GM23338 (cell line): ENCODE measurements at regions not wholly inside any gene's neighbourhood (a gene's known extent, or its start where the extent isn't known, plus 50 kb on each side); places are given as distances from the start of the nearest gene placed in this dataset.

Source experiments
- ATAC-seq: fragments of 200-7000 bp; cut with Tn5 transposase; 3 replicates; pipeline ENCODE4 v1.9.1; 2020
- DNase-seq: peaks from one replicate; pipeline ENCODE4 v3.0.0-alpha.2; 2015; ENCODE audit warnings: low spot score
- H2AFZ ChIP-seq: fragments of 200-600 bp; sonication (generic); 2 replicates; pipeline ENCODE4 v1.8.0; 2016; ENCODE audit warnings: antibody characterized with exemption, mild to moderate bottlenecking, moderate library complexity
- H3F3A ChIP-seq: fragments of 200-600 bp; sonication (generic); replicated peaks from 2 replicates; pipeline ENCODE4 v1.8.0; 2017; ENCODE audit warnings: antibody characterized with exemption, mixed run types, low read depth
- H3K27ac ChIP-seq: fragments of 200-600 bp; sonication (generic); 2 replicates; pipeline ENCODE4 v1.6.1; 2016; ENCODE audit warnings: low read depth
- H3K27me3 ChIP-seq: fragments of 200-600 bp; sonication (generic); 2 replicates; pipeline ENCODE4 v1.8.0; 2016; ENCODE audit warnings: mild to moderate bottlenecking, mixed run types, moderate library complexity; ENCODE audit not compliant: insufficient read depth
- H3K36me3 ChIP-seq: fragments of 200-600 bp; sonication (generic); 2 replicates; pipeline ENCODE4 v1.8.0; 2016; ENCODE audit warnings: mild to moderate bottlenecking; ENCODE audit not compliant: insufficient read depth
- H3K4me1 ChIP-seq: fragments of 200-600 bp; sonication (generic); 2 replicates; pipeline ENCODE4 v1.8.0; 2016; ENCODE audit warnings: mild to moderate bottlenecking, moderate library complexity; ENCODE audit not compliant: insufficient read depth
- H3K4me2 ChIP-seq: fragments of 200-600 bp; sonication (generic); 2 replicates; pipeline ENCODE4 v1.7.1; 2017; ENCODE audit warnings: mixed run types
- H3K4me3 ChIP-seq: fragments of 200-600 bp; sonication (generic); 2 replicates; pipeline ENCODE4 v1.6.1; 2016; ENCODE audit warnings: mixed run types
- H3K79me2 ChIP-seq: fragments of 200-600 bp; sonication (generic); replicated peaks from 2 replicates; pipeline ENCODE4 v1.8.0; 2017; ENCODE audit warnings: mild to moderate bottlenecking; ENCODE audit not compliant: insufficient read depth
- H3K9me2 ChIP-seq: fragments of 200-600 bp; sonication (generic); 2 replicates; pipeline ENCODE4 v1.8.0; 2017; ENCODE audit not compliant: insufficient read depth
- H4K20me1 ChIP-seq: fragments of 200-600 bp; sonication (generic); replicated peaks from 2 replicates; pipeline ENCODE4 v1.8.0; 2017; ENCODE audit warnings: mild to moderate bottlenecking; ENCODE audit not compliant: insufficient read depth
- H3K27ac Mint-ChIP-seq: 2 replicates; pipeline ENCODE4 v1.8.0; 2020; ENCODE audit warnings: inconsistent platforms, mild to moderate bottlenecking, moderate library complexity, mixed read lengths
- H3K27me3 Mint-ChIP-seq: 3 replicates; pipeline ENCODE4 v1.8.0; 2022; ENCODE audit warnings: low read depth, mild to moderate bottlenecking, moderate library complexity, mixed read lengths, inconsistent platforms; ENCODE audit not compliant: insufficient read depth, poor library complexity
- H3K36me3 Mint-ChIP-seq: 3 replicates; pipeline ENCODE4 v1.8.0; 2021; ENCODE audit warnings: low read depth, mild to moderate bottlenecking, inconsistent platforms, moderate library complexity, mixed read lengths
- H3K4me1 Mint-ChIP-seq: 3 replicates; pipeline ENCODE4 v1.8.0; 2020; ENCODE audit warnings: mild to moderate bottlenecking, inconsistent platforms, mixed read lengths
- H3K4me3 Mint-ChIP-seq: 3 replicates; pipeline ENCODE4 v1.8.0; 2021; ENCODE audit warnings: moderate library complexity, mild to moderate bottlenecking, inconsistent platforms, mixed read lengths
- H3K9me3 Mint-ChIP-seq: 3 replicates; pipeline ENCODE4 v1.8.0; 2020; ENCODE audit warnings: moderate library complexity, mild to moderate bottlenecking, inconsistent platforms, mixed read lengths
- CREB1 ChIP-seq: fragments of 250-450 bp; sonication (Bioruptor Pico); IDR thresholded peaks from 2 replicates; pipeline ENCODE4 v1.5.0; 2020; ENCODE audit warnings: low read depth, mild to moderate bottlenecking, moderate library complexity
- CTCF ChIP-seq, 2 experiments: fragments of 200-600 bp in 1 of 2; sonication (generic) in 1 of 2; conservative IDR thresholded peaks; 2 replicates each; pipeline versions ENCODE4 v1.5.1 to v1.6.1; 2016 to 2017; ENCODE audit warnings: antibody characterized with exemption in 2 of 2, low read depth in 2 of 2, mild to moderate bottlenecking in 2 of 2, moderate library complexity in 1 of 2
- ETS1 ChIP-seq: IDR thresholded peaks from 2 replicates; pipeline ENCODE4 v1.6.1; 2016; ENCODE audit warnings: antibody characterized with exemption
- EZH2 ChIP-seq: fragments of 200-600 bp; sonication (generic); IDR thresholded peaks from one replicate; pipeline ENCODE4 v1.8.0; 2017; ENCODE audit warnings: antibody characterized with exemption, mild to moderate bottlenecking, low read depth; ENCODE audit not compliant: unreplicated experiment
- EZH2phosphoT487 ChIP-seq: fragments of 200-600 bp; sonication (generic); IDR thresholded peaks from one replicate; pipeline ENCODE4 v1.8.1; 2018; ENCODE audit warnings: antibody characterized with exemption; ENCODE audit not compliant: unreplicated experiment
- JUNB ChIP-seq: IDR thresholded peaks from one replicate; pipeline ENCODE4 v1.6.1; 2016; ENCODE audit warnings: antibody characterized with exemption; ENCODE audit not compliant: unreplicated experiment
- NANOG ChIP-seq: IDR thresholded peaks from 2 replicates; pipeline ENCODE4 v1.6.1; 2016; ENCODE audit warnings: antibody characterized with exemption, borderline replicate concordance
- POLR2AphosphoS5 ChIP-seq: IDR thresholded peaks from 2 replicates; pipeline ENCODE4 v1.6.1; 2016; ENCODE audit warnings: antibody characterized with exemption, low read depth
- REST ChIP-seq: IDR thresholded peaks from one replicate; pipeline ENCODE4 v1.6.1; 2018; ENCODE audit warnings: antibody characterized with exemption; ENCODE audit not compliant: unreplicated experiment
- STAT1 ChIP-seq: IDR thresholded peaks from one replicate; pipeline ENCODE4 v1.6.1; 2016; ENCODE audit warnings: antibody characterized with exemption; ENCODE audit not compliant: unreplicated experiment
- ZNF114 ChIP-seq: fragments of 250-450 bp; sonication (Bioruptor Pico); IDR thresholded peaks from 2 replicates; pipeline ENCODE4 v1.5.0; 2020; ENCODE audit warnings: mild to moderate bottlenecking, moderate library complexity
- ZNF331 ChIP-seq: fragments of 250-450 bp; sonication (Bioruptor Pico); IDR thresholded peaks from 2 replicates; pipeline ENCODE4 v1.5.0; 2020; ENCODE audit warnings: low read depth, mild to moderate bottlenecking, moderate library complexity

GRCh38 chr16:26733710-26734109 lies 333.0 kb upstream of the C16orf82 start:
- peaks cover 7% of the 10 kb centered on the region; the same call in 1 of the 3 replicates for H3K36me3 Mint-ChIP-seq
- no peaks in the 10 kb centered on the region for H3K27me3 ChIP-seq
- H3K27me3 Mint-ChIP-seq: no peaks in the 10 kb centered on the region
- no peaks in the 10 kb centered on the region for H3K79me2 ChIP-seq
- no peaks in the 10 kb centered on the region for H3K9me2 ChIP-seq
- no peak for TF ChIP-seq STAT1
- TF ChIP-seq CTCF (conservative IDR thresholded peaks at IDR 0.05; ENCODE audit: low read depth in 2 of 2): no peak
- TF ChIP-seq ETS1: no peak
- no peak for TF ChIP-seq ZNF114
- TF ChIP-seq ZNF331: no peak
- no peak for TF ChIP-seq EZH2phosphoT487
- TF ChIP-seq JUNB: no peak
- TF ChIP-seq NANOG: no peak
- H3K9me3 Mint-ChIP-seq: peaks cover 97% of the 10 kb centered on the region
- DNase-seq (no peak), ATAC-seq (no peak)
- no peak overlapping the region for H3K4me3 ChIP-seq
- H3K27ac ChIP-seq: no peak overlapping the region
- no peaks in the 10 kb centered on the region for H4K20me1 ChIP-seq
- H3K4me2 ChIP-seq: no peak overlapping the region
- H3K36me3 ChIP-seq: no peaks in the 10 kb centered on the region
- no peak overlapping the region for H3K4me3 Mint-ChIP-seq
- H3F3A ChIP-seq: no peaks in the 10 kb centered on the region
- no peak overlapping the region for H2AFZ ChIP-seq
- H3K4me1 ChIP-seq: no peaks in the 10 kb centered on the region
- H3K27ac Mint-ChIP-seq: no peak overlapping the region
- H3K4me1 Mint-ChIP-seq: no peaks in the 10 kb centered on the region

GRCh38 chr16:26735521-26735920 lies 331.2 kb upstream of the C16orf82 start:
- Histone ChIP-seq H3K9me2 (no peaks in the 10 kb centered on the region), H3K27ac (no peak overlapping the region), H2AFZ (no peak overlapping the region), H3K4me3 (no peak overlapping the region), H3K4me1 (peaks cover 4% of the 10 kb centered on the region; the same call in 1 of the 2 replicates), H3K79me2 (no peaks in the 10 kb centered on the region), H3K4me2 (no peak overlapping the region), H3K36me3 (no peaks in the 10 kb centered on the region), H4K20me1 (no peaks in the 10 kb centered on the region), H3K27me3 (no peaks in the 10 kb centered on the region), H3F3A (no peaks in the 10 kb centered on the region)
- no peak for ATAC-seq
- no peaks in the 10 kb centered on the region for H3K27me3 Mint-ChIP-seq
- no peak overlapping the region for H3K27ac Mint-ChIP-seq
- H3K4me3 Mint-ChIP-seq: no peak overlapping the region
- DNase-seq: no peak
- H3K4me1 Mint-ChIP-seq: peaks cover 4% of the 10 kb centered on the region; the same call in 2 of the 3 replicates
- peaks cover 7% of the 10 kb centered on the region; the same call in 2 of the 3 replicates for H3K36me3 Mint-ChIP-seq
- H3K9me3 Mint-ChIP-seq: peaks cover 94% of the 10 kb centered on the region
- TF ChIP-seq JUNB: no peak
- no peak for TF ChIP-seq STAT1
- TF ChIP-seq EZH2phosphoT487: no peak
- no peak for TF ChIP-seq REST
- no peak for TF ChIP-seq CREB1 (CRISPR knock-in tag)
- TF ChIP-seq NANOG: no peak
- TF ChIP-seq ZNF331: no peak
- no peak for TF ChIP-seq ETS1
- no peak for TF ChIP-seq ZNF114
- TF ChIP-seq EZH2: no peak
- TF ChIP-seq CTCF (conservative IDR thresholded peaks at IDR 0.05; ENCODE audit: low read depth in 2 of 2): no peak
- TF ChIP-seq POLR2AphosphoS5: no peak
